GM23338 (cell line): ENCODE measurements at regions not wholly inside any gene's neighbourhood (a gene's known extent, or its start where the extent isn't known, plus 50 kb on each side); places are given as distances from the start of the nearest gene placed in this dataset.

Experiments
- CREB1 ChIP-seq: fragments of 250-450 bp; sonication (Bioruptor Pico); IDR thresholded peaks from 2 replicates; pipeline ENCODE4 v1.5.0; 2020; ENCODE audit warnings: low read depth, mild to moderate bottlenecking, moderate library complexity
- CTCF ChIP-seq, 2 experiments: fragments of 200-600 bp in 1 of 2; sonication (generic) in 1 of 2; conservative IDR thresholded peaks; 2 replicates each; pipeline versions ENCODE4 v1.5.1 to v1.6.1; 2016 to 2017; ENCODE audit warnings: antibody characterized with exemption in 2 of 2, low read depth in 2 of 2, mild to moderate bottlenecking in 2 of 2, moderate library complexity in 1 of 2
- EZH2 ChIP-seq: fragments of 200-600 bp; sonication (generic); IDR thresholded peaks from one replicate; pipeline ENCODE4 v1.8.0; 2017; ENCODE audit warnings: antibody characterized with exemption, mild to moderate bottlenecking, low read depth; ENCODE audit not compliant: unreplicated experiment
- EZH2phosphoT487 ChIP-seq: fragments of 200-600 bp; sonication (generic); IDR thresholded peaks from one replicate; pipeline ENCODE4 v1.8.1; 2018; ENCODE audit warnings: antibody characterized with exemption; ENCODE audit not compliant: unreplicated experiment
- JUNB ChIP-seq: IDR thresholded peaks from one replicate; pipeline ENCODE4 v1.6.1; 2016; ENCODE audit warnings: antibody characterized with exemption; ENCODE audit not compliant: unreplicated experiment
- POLR2AphosphoS5 ChIP-seq: IDR thresholded peaks from 2 replicates; pipeline ENCODE4 v1.6.1; 2016; ENCODE audit warnings: antibody characterized with exemption, low read depth
- ZNF331 ChIP-seq: fragments of 250-450 bp; sonication (Bioruptor Pico); IDR thresholded peaks from 2 replicates; pipeline ENCODE4 v1.5.0; 2020; ENCODE audit warnings: low read depth, mild to moderate bottlenecking, moderate library complexity
- ZNF462 ChIP-seq: fragments of 250-450 bp; sonication (Bioruptor Pico); IDR thresholded peaks from 2 replicates; pipeline ENCODE4 v1.5.0; 2020; ENCODE audit warnings: mild to moderate bottlenecking, moderate library complexity

DNA sequence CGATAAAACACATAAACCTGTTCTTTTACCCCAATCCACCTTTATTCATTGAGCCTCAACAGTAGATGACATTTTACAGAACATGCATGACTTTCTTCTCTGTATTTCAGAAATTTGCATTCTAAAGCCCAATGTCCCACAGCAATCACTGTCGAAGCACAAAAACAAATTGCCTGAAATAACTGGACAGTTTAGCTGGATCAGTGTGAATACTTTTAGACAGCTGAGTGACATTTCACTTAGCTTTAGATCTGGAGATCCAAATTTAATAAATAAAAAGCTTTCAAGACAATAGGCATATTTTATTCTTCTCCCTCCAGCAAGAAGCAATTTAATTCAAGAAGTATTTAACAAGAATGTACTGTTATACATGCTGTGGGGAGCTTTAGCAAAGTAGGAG lies 109.1 kb upstream of the FSCB start (continued):
- TF ChIP-seq ZNF462 (CRISPR knock-in tag) (no peak), CTCF (conservative IDR thresholded peaks at IDR 0.05; ENCODE audit: low read depth in 2 of 2) (no peak), POLR2AphosphoS5 (no peak), EZH2phosphoT487 (no peak), JUNB (no peak), CREB1 (CRISPR knock-in tag) (no peak), ZNF331 (no peak), EZH2 (no peak)
